Sigmoid colon (tissue), 6 donors: ENCODE measurements at regions not wholly inside any gene's neighbourhood (a gene's known extent, or its start where the extent isn't known, plus 50 kb on each side); places are given as distances from the start of the nearest gene placed in this dataset.
A peak's percentile ranks its signal among the peaks of the same experiment; 100 is the strongest.

ENCODE experiments used
- DNase-seq: peaks from one replicate; pipeline ENCODE4 v3.0.0-alpha.2; 2019
- H3K27ac ChIP-seq, 4 donors: fragments of 200-600 bp; sonication (generic); one replicate each; pipeline ENCODE4 v1.5.1; 2016 to 2019; ENCODE audit warnings: mild to moderate bottlenecking in 1 of 4
- H3K27me3 ChIP-seq, 3 donors: fragments of 200-600 bp; sonication (generic); one replicate each; pipeline ENCODE4 v1.5.1; 2019; ENCODE audit warnings: mild to moderate bottlenecking in 1 of 3
- H3K36me3 ChIP-seq, 4 donors: fragments of 200-600 bp; sonication (generic); one replicate each; pipeline ENCODE4 v1.5.1; 2016 to 2019
- H3K4me1 ChIP-seq, 4 donors: fragments of 200-600 bp; sonication (generic); one replicate each; pipeline ENCODE4 v1.5.1; 2017 to 2019
- H3K4me3 ChIP-seq, 4 donors: fragments of 200-600 bp; sonication (generic); one replicate each; pipeline ENCODE4 v1.5.1; 2017 to 2019; ENCODE audit warnings: mild to moderate bottlenecking in 2 of 4, moderate library complexity in 1 of 4
- H3K9me3 ChIP-seq, 4 donors: fragments of 200-600 bp in 3 of 4; sonication (generic) in 3 of 4; one replicate each; pipeline versions ENCODE4 v1.5.1 to v1.6.1; 2013 to 2019
- CTCF ChIP-seq, 4 experiments: fragments of 450-650 bp in 3 of 4; fragments of 200-600 bp in 1 of 4; IDR thresholded peaks; one replicate each; pipeline ENCODE4 v1.5.1; 2016 to 2019; ENCODE audit warnings: antibody characterized with exemption in 4 of 4, mild to moderate bottlenecking in 3 of 4, moderate library complexity in 2 of 4
- EP300 ChIP-seq, 4 donors: sonication (generic); formaldehyde crosslinking; IDR thresholded peaks; one replicate each; pipeline ENCODE4 v1.6.1; 2017; ENCODE audit warnings: antibody characterized with exemption in 4 of 4
- POLR2A ChIP-seq, 2 donors: fragments of 450-650 bp; IDR thresholded peaks; one replicate each; pipeline ENCODE4 v1.6.1; 2016; ENCODE audit warnings: antibody characterized with exemption in 2 of 2, mild to moderate bottlenecking in 2 of 2, moderate library complexity in 2 of 2
- POLR2AphosphoS5 ChIP-seq, 4 donors: sonication (generic); formaldehyde crosslinking; IDR thresholded peaks; one replicate each; pipeline ENCODE4 v1.6.1; 2017; ENCODE audit warnings: antibody characterized with exemption in 4 of 4
- WGBS, 2 donors: extraction: QIAGEN DNeasy Blood & Tissue Kit; methylation state at CpG; one replicate each; pipeline ENCODE4 v1.1.7; 2013; 5-methylcytosine and 5-hydroxymethylcytosine counted together
- intact Hi-C: fragments of 100-400 bp; cut with DNase I; formaldehyde crosslinking; loops from one replicate; pipeline ENCODE4 v1.15.1; 2023
- donor health status: healthy with polysubstance abuse.
- donor health status: healthy.

GRCh38 chr18:79610461-79611039, 69.1 kb upstream of the CTDP1 start:
- TF ChIP-seq POLR2A (IDR thresholded peaks at IDR 0.05) (no peak), CTCF (IDR thresholded peaks at IDR 0.05) (no peak), EP300 (IDR thresholded peaks at IDR 0.05) (no peak)
- H3K4me3 ChIP-seq, result no peak overlapping the region
- no peak overlapping the region for H3K27ac ChIP-seq
- 61 to 87% methylated on average over 23 of the region's 23 CpGs for WGBS, 2 donors
- intact Hi-C loops, result no loop called here
- no peaks in the 10 kb centered on the region for H3K4me1 ChIP-seq
- H3K9me3 ChIP-seq, result no peaks in the 10 kb centered on the region
- H3K27me3 ChIP-seq, result peaks cover 0 to 5% (median 0%) of the 10 kb centered on the region in 3 donors
- H3K36me3 ChIP-seq, result no peaks in the 10 kb centered on the region
- DNase-seq, result peak; percentile 55

- Histone ChIP-seq H3K4me1 (no peaks in the 10 kb centered on the region), H3K27me3 (peaks cover 0 to 5% (median 0%) of the 10 kb centered on the region in 3 donors), H3K4me3 (no peak overlapping the region), H3K27ac (no peak overlapping the region), H3K9me3 (no peaks in the 10 kb centered on the region), H3K36me3 (no peaks in the 10 kb centered on the region)
- intact Hi-C loops, result no loop called here
- TF ChIP-seq POLR2A (IDR thresholded peaks at IDR 0.05) (no peak), EP300 (IDR thresholded peaks at IDR 0.05) (no peak), CTCF (IDR thresholded peaks at IDR 0.05) (no peak), POLR2AphosphoS5 (IDR thresholded peaks at IDR 0.05) (no peak)
- DNase-seq, result peak; percentile 62
- 59 to 78% methylated on average over 20 of the region's 20 CpGs for WGBS, 2 donors
These were observed 68.4 kb upstream of the CTDP1 start for GRCh38 chr18:79611040-79611681.

DNA sequence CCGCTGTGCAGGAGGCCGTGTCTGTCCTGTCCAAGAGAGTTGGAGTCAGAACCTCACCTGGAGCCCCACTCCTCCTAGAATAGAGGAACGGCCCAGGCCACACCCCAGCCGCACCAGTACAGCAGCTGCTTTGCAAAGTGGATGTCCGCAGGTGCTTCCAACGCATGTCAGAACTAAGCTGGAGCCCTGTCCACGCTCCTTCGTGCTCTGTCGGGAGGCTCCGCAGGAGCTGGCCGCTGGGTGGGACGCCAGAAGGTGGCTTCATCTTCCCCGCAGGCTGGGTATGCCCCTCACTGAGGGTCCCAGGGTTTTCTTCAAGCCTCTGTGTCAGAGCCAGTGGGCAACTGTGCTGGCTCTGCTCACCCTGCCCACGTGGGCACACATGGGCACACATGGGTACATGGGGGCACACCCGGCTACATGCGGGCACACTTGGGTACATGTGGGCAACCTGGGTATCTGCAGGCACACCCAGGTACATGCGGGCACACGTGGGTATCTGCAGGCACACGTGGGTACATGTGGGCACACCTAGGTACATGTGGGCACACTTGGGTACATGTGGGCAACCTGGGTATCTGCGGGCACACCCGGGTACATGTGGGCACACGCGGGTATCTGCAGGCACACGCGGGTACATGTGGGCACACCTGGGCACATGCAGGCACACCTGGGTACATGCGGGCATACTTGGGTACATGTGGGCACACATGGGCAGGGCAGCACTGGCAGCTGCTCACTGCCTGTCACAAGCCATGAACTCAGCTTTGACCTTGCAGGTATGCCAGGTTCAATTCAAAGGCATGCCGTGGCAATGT, 67.1 kb upstream of the CTDP1 start:
- Histone ChIP-seq H3K36me3 (no peaks in the 10 kb centered on the region), H3K27me3 (peaks cover 0 to 5% (median 0%) of the 10 kb centered on the region in 3 donors), H3K4me1 (peaks cover 0 to 7% (median 3%) of the 10 kb centered on the region in 4 donors), H3K4me3 (no peak overlapping the region), H3K9me3 (no peaks in the 10 kb centered on the region), H3K27ac (no peak overlapping the region)
- 85 to 94% methylated on average over 27 of the region's 27 CpGs for WGBS, 2 donors
- intact Hi-C loops, result no loop called here
- DNase-seq, result peak; percentile 53
- TF ChIP-seq EP300 (IDR thresholded peaks at IDR 0.05), result no peak
- TF ChIP-seq POLR2AphosphoS5 (IDR thresholded peaks at IDR 0.05), result no peak
- TF ChIP-seq CTCF (IDR thresholded peaks at IDR 0.05), result no peak
- TF ChIP-seq POLR2A (IDR thresholded peaks at IDR 0.05), result no peak

- DNase-seq, result peak; percentile 55
- WGBS, 2 donors, result 79 to 88% methylated on average over 33 of the region's 33 CpGs
- H3K27me3 ChIP-seq, result peaks cover 0 to 5% (median 0%) of the 10 kb centered on the region in 3 donors
- no peak for TF ChIP-seq POLR2AphosphoS5 (IDR thresholded peaks at IDR 0.05)
- no peak for TF ChIP-seq EP300 (IDR thresholded peaks at IDR 0.05)
- TF ChIP-seq POLR2A (IDR thresholded peaks at IDR 0.05), result no peak
- TF ChIP-seq CTCF (IDR thresholded peaks at IDR 0.05), result no peak
- no peak overlapping the region for H3K27ac ChIP-seq
- intact Hi-C loops, result no loop called here
- no peaks in the 10 kb centered on the region for H3K36me3 ChIP-seq
- no peaks in the 10 kb centered on the region for H3K9me3 ChIP-seq
- H3K4me3 ChIP-seq, result no peak overlapping the region
- peaks cover 0 to 7% (median 3%) of the 10 kb centered on the region in 4 donors for H3K4me1 ChIP-seq
These were observed 66.2 kb upstream of the CTDP1 start for GRCh38 chr18:79613186-79613931.
